ENCODE measurements at regions not wholly inside any gene's neighbourhood (a gene's known extent, or its start where the extent isn't known, plus 50 kb on each side); places are given as distances from the start of the nearest gene placed in this dataset.

GRCh38 chr10:71134732-71135211 lies 77.6 kb upstream of the UNC5B start:
- no peak for TF ChIP-seq CTCF (IDR thresholded peaks at IDR 0.05)
- no peak for TF ChIP-seq POLR2A (IDR thresholded peaks at IDR 0.05)

All from testis (tissue), 2 donors.